HepG2 (cell line): ENCODE measurements at regions not wholly inside any gene's neighbourhood (a gene's known extent, or its start where the extent isn't known, plus 50 kb on each side); places are given as distances from the start of the nearest gene placed in this dataset.
A peak's percentile ranks its signal among the peaks of the same experiment; 100 is the strongest.

Source experiments
- ATAC-seq: fragments of 200-7000 bp; cut with Tn5 transposase; 3 replicates; pipeline ENCODE4 v1.9.1; 2020; ENCODE audit warnings: mild to moderate bottlenecking, moderate library complexity
- BruUV-seq: library from RNA; stranded (reverse); fragments of 400-500 nt; replicated peaks from 2 replicates; lab custom pipeline; 2021; lab: Mats Ljungman, UMichigan
- CTCF ChIA-PET: fragments of 300-600 bp; formaldehyde crosslinking; extraction: SDS; loops from one replicate; lab custom pipeline; 2021; ENCODE audit warnings: low total read pairs, inconsistent platforms, low intra/inter-chr PET ratio; lab: Yijun Ruan, JAX
- POLR2A ChIA-PET: fragments of 350-600 bp; sonication (Branson Sonifier 250); formaldehyde crosslinking; loops from one replicate; lab custom pipeline; 2020; ENCODE audit warnings: antibody characterized with exemption, inconsistent platforms; lab: Yijun Ruan, JAX
- DNase-seq: peaks from one replicate; pipeline ENCODE4 v3.0.0-alpha.2; 2015; ENCODE audit warnings: low spot score
- FAIRE-seq: peaks from 3 replicates; lab custom pipeline; 2011; peaks lifted over from hg19 to GRCh38; lab: Jason Lieb, UNC
- H2AFZ ChIP-seq: one replicate; pipeline ENCODE4 v1.6.1; 2011; ENCODE audit warnings: low read length, inconsistent platforms
- H3K27ac ChIP-seq: fragments of 300-600 bp; 3 replicates; pipeline ENCODE4 v1.8.0; 2011; ENCODE audit warnings: mixed run types, mild to moderate bottlenecking, mixed read lengths, low read length, inconsistent platforms; ENCODE audit not compliant: insufficient read depth; ENCODE audit errors: extremely low read length
- H3K27me3 ChIP-seq, 2 experiments: fragments of 200-600 bp in 1 of 2; 2 replicates in 1 of 2; 3 replicates in 1 of 2; pipeline versions ENCODE4 v1.6.0 to v1.8.0; 2011; ENCODE audit warnings: low read length in 2 of 2, mild to moderate bottlenecking in 2 of 2, moderate library complexity in 2 of 2, inconsistent platforms in 1 of 2; ENCODE audit not compliant: insufficient read depth in 2 of 2, control insufficient read depth in 1 of 2
- H3K36me3 ChIP-seq, 2 experiments: fragments of 200-600 bp in 1 of 2; replicated peaks in 1 of 2; 2 replicates in 1 of 2; 3 replicates in 1 of 2; pipeline versions ENCODE4 v1.5.1 to v1.8.0; 2011; ENCODE audit warnings: low read length in 2 of 2, inconsistent platforms in 1 of 2; ENCODE audit not compliant: insufficient read depth in 2 of 2, control insufficient read depth in 1 of 2
- H3K4me1 ChIP-seq: 2 replicates; pipeline ENCODE4 v1.5.1; 2012; ENCODE audit warnings: low read length, inconsistent platforms; ENCODE audit not compliant: insufficient read depth
- H3K4me2 ChIP-seq: 2 replicates; pipeline ENCODE4 v1.6.0; 2011; ENCODE audit warnings: low read depth, low read length, inconsistent platforms
- H3K4me3 ChIP-seq, 3 experiments: fragments of 200-600 bp in 1 of 3; sonication (generic), shearing (Covaris generic) in 1 of 3; replicated peaks in 1 of 3; 2 replicates each; pipeline ENCODE4 v1.5.1; 2011 to 2016; ENCODE audit warnings: low read length in 3 of 3, inconsistent platforms in 2 of 3, low read depth in 2 of 3, mild to moderate bottlenecking in 2 of 3, control low read depth in 1 of 3, mixed read lengths in 1 of 3; ENCODE audit not compliant: insufficient read depth in 1 of 3
- H3K79me2 ChIP-seq: one replicate; pipeline ENCODE4 v1.6.1; 2011; ENCODE audit warnings: low read length, inconsistent platforms; ENCODE audit not compliant: insufficient read depth
- H3K9ac ChIP-seq: 2 replicates; pipeline ENCODE4 v1.6.0; 2011; ENCODE audit warnings: mild to moderate bottlenecking, low read depth, low read length, inconsistent platforms; ENCODE audit not compliant: insufficient read depth
- H3K9me3 ChIP-seq: 2 replicates; pipeline ENCODE4 v1.5.1; 2012; ENCODE audit warnings: mild to moderate bottlenecking, low read length
- H4K20me1 ChIP-seq: 2 replicates; pipeline ENCODE4 v1.6.0; 2011; ENCODE audit warnings: inconsistent platforms, mild to moderate bottlenecking, low read length, moderate library complexity; ENCODE audit not compliant: insufficient read depth
- CTCF ChIP-seq: sonication (generic); formaldehyde crosslinking; IDR thresholded peaks from 2 replicates; pipeline ENCODE4 v1.5.0; 2020; ENCODE audit warnings: mild to moderate bottlenecking, missing genetic modification reagents, moderate library complexity
- ELF1 ChIP-seq: sonication (generic); formaldehyde crosslinking; IDR thresholded peaks from 2 replicates; pipeline ENCODE4 v1.4.0; 2020; ENCODE audit warnings: missing genetic modification reagents
- FOXA1 ChIP-seq, 2 experiments: fragments of 450-650 bp in 1 of 2; sonication (generic) in 1 of 2; formaldehyde crosslinking in 1 of 2; IDR thresholded peaks; 2 replicates each; pipeline versions ENCODE4 v1.4.0 to v1.6.1; 2016 to 2020; ENCODE audit warnings: missing genetic modification reagents in 1 of 2
- HHEX ChIP-seq: IDR thresholded peaks from 2 replicates; pipeline ENCODE4 v1.6.1; 2016; ENCODE audit warnings: control low read depth
- KDM6A ChIP-seq: IDR thresholded peaks from 2 replicates; pipeline ENCODE4 v1.6.1; 2016; ENCODE audit warnings: low read depth
- MAFF ChIP-seq: IDR thresholded peaks from 2 replicates; pipeline ENCODE4 v1.6.1; 2011; ENCODE audit warnings: low read depth, low read length, improper control_type of control experiment
- MAFK ChIP-seq, 2 experiments: IDR thresholded peaks in 1 of 2; conservative IDR thresholded peaks in 1 of 2; 2 replicates each; pipeline ENCODE4 v1.6.1; 2011; ENCODE audit warnings: improper control_type of control experiment in 2 of 2, low read length in 2 of 2
- PHF21A ChIP-seq: sonication (generic); formaldehyde crosslinking; IDR thresholded peaks from 2 replicates; pipeline ENCODE4 v1.5.0; 2020; ENCODE audit warnings: mild to moderate bottlenecking, missing genetic modification reagents
- ZNF501 ChIP-seq: sonication (generic); formaldehyde crosslinking; IDR thresholded peaks from 2 replicates; pipeline ENCODE4 v1.5.1; 2020; ENCODE audit warnings: mild to moderate bottlenecking, moderate library complexity, missing genetic modification reagents
- ZNF503 ChIP-seq: sonication (generic); formaldehyde crosslinking; IDR thresholded peaks from 2 replicates; pipeline ENCODE4 v1.4.0; 2020; ENCODE audit warnings: missing genetic modification reagents
- WGBS: methylation state at CpG from one replicate; pipeline ENCODE4 v1.1.6; 2017; ENCODE audit warnings: low lambda C conversion rate; 5-methylcytosine and 5-hydroxymethylcytosine counted together
- in situ Hi-C: cut with HindIII; loops from 2 replicates; pipeline ENCODE4 v1.10.0; 2017; ENCODE audit warnings: low pct_unique_long_range_greater_than_20kb; ENCODE audit not compliant: extremely low pct_ligation_motif_present
- intact Hi-C: fragments of 100-400 bp; cut with micrococcal nuclease; formaldehyde crosslinking; loops from one replicate; pipeline ENCODE4 v1.10.0; 2022; ENCODE audit not compliant: unreplicated experiment
- TF ChIP-seq, protein P1 (sequence below): sonication (generic); formaldehyde crosslinking; IDR thresholded peaks from 2 replicates; pipeline ENCODE4 v1.5.0; 2020; ENCODE audit warnings: missing genetic modification reagents
- TF ChIP-seq, protein P2 (sequence below): sonication (generic); formaldehyde crosslinking; IDR thresholded peaks from 2 replicates; pipeline ENCODE4 v1.8.0; 2022; ENCODE audit warnings: mild to moderate bottlenecking, missing genetic modification reagents, borderline replicate concordance

- H3K27ac ChIP-seq = no peak overlapping the region
- no peaks in the 10 kb centered on the region for H4K20me1 ChIP-seq
- DNase-seq (no peak), FAIRE-seq (no peak), ATAC-seq (no peak)
- no peaks in the 10 kb centered on the region for H3K9me3 ChIP-seq
- ChIA-PET CTCF (no interaction called here), POLR2A (no interaction called here)
- no peak overlapping the region for H3K9ac ChIP-seq
- H3K79me2 ChIP-seq = no peaks in the 10 kb centered on the region
- BruUV-seq = no TSS peak
- no peaks in the 10 kb centered on the region for H3K36me3 ChIP-seq
- intact Hi-C loops = no loop called here
- in situ Hi-C loops = no loop called here
- H2AFZ ChIP-seq = no peak overlapping the region
- no peak overlapping the region for H3K4me3 ChIP-seq
- peak; percentile 80 to 82 for TF ChIP-seq MAFK (conservative IDR thresholded peaks at IDR 0.05 in 1 of 2, IDR thresholded peaks at IDR 0.05 in 1 of 2; ENCODE audit: low read length in 2 of 2)
- no peak for TF ChIP-seq ELF1 (CRISPR knock-in tag)
- TF ChIP-seq MAFF = peak; percentile 84
- TF ChIP-seq, all 625 proteins: peak for 2
- 1% methylated on average over 2 of the region's 2 CpGs for whole genome bisulfite sequencing
- no peaks in the 10 kb centered on the region for H3K27me3 ChIP-seq
- H3K4me2 ChIP-seq = no peak overlapping the region
- no peaks in the 10 kb centered on the region for H3K4me1 ChIP-seq
Measured at GRCh38 chr2:209102319-209102718, 321.5 kb upstream of the MAP2 start.

DNA sequence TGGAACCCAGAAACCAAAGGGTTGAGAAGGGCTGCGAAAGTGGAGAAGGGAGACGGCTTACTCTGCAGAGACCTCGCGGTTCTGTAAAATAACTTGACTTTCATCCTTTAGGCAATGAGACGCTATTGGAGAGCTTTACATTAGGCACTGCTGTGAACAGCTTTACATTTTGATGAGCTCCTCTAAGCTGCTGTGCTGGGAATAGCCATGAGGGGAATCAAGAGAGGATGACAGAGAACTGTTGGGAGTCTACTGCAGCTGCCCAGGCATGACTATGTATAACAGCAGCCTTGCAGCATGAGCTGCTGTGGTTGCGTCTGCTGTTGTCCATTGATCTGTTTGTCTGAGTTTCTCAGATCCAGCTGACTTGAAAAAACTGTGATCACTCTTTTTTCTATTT is 310.8 kb upstream of the MAP2 start:
- Histone ChIP-seq H3K9ac (no peak overlapping the region), H2AFZ (no peak overlapping the region), H3K36me3 (no peaks in the 10 kb centered on the region), H3K4me3 (no peak overlapping the region), H3K79me2 (no peaks in the 10 kb centered on the region), H3K9me3 (no peaks in the 10 kb centered on the region), H3K27ac (no peak overlapping the region), H4K20me1 (no peaks in the 10 kb centered on the region), H3K4me2 (no peak overlapping the region), H3K27me3 (no peaks in the 10 kb centered on the region), H3K4me1 (no peaks in the 10 kb centered on the region)
- intact Hi-C loops (no loop called here), in situ Hi-C loops (no loop called here)
- POLR2A ChIA-PET = no interaction called here
- FAIRE-seq = no peak
- no peak for DNase-seq
- 40% methylated on average over 6 of the region's 6 CpGs for WGBS
- BruUV-seq = no TSS peak
- CTCF ChIA-PET = no interaction called here
- peak; percentile 64 for ATAC-seq
- TF ChIP-seq, protein P1, sequence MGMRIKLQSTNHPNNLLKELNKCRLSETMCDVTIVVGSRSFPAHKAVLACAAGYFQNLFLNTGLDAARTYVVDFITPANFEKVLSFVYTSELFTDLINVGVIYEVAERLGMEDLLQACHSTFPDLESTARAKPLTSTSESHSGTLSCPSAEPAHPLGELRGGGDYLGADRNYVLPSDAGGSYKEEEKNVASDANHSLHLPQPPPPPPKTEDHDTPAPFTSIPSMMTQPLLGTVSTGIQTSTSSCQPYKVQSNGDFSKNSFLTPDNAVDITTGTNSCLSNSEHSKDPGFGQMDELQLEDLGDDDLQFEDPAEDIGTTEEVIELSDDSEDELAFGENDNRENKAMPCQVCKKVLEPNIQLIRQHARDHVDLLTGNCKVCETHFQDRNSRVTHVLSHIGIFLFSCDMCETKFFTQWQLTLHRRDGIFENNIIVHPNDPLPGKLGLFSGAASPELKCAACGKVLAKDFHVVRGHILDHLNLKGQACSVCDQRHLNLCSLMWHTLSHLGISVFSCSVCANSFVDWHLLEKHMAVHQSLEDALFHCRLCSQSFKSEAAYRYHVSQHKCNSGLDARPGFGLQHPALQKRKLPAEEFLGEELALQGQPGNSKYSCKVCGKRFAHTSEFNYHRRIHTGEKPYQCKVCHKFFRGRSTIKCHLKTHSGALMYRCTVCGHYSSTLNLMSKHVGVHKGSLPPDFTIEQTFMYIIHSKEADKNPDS = no peak
- TF ChIP-seq ZNF501 (CRISPR knock-in tag) (no peak), HHEX (CRISPR knock-in tag) (no peak), PHF21A (no peak), CTCF (CRISPR knock-in tag) (no peak), FOXA1 (IDR thresholded peaks at IDR 0.05) (no peak), FOXA1 (CRISPR knock-in tag; IDR thresholded peaks at IDR 0.05) (no peak), KDM6A (CRISPR knock-in tag) (no peak), ZNF503 (no peak)
- TF ChIP-seq, protein P2, sequence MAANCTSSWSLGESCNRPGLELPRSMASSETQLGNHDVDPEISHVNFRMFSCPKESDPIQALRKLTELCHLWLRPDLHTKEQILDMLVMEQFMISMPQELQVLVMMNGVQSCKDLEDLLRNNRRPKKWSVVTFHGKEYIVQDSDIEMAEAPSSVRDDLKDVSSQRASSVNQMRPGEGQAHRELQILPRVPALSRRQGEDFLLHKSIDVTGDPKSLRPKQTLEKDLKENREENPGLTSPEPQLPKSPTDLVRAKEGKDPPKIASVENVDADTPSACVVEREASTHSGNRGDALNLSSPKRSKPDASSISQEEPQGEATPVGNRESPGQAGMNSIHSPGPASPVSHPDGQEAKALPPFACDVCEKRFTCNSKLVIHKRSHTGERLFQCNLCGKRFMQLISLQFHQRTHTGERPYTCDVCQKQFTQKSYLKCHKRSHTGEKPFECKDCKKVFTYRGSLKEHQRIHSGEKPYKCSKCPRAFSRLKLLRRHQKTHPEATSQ (CRISPR knock-in tag) = no peak
